Muscle of leg (tissue), 3 donors: ENCODE measurements at regions not wholly inside any gene's neighbourhood (a gene's known extent, or its start where the extent isn't known, plus 50 kb on each side); places are given as distances from the start of the nearest gene placed in this dataset.
A peak's percentile ranks its signal among the peaks of the same experiment; 100 is the strongest.

Experiments
- DNase-seq: peaks from one replicate; pipeline ENCODE4 v3.0.0; 2013
- H3K27ac ChIP-seq: one replicate; pipeline ENCODE4 v1.5.1; 2013; ENCODE audit warnings: mild to moderate bottlenecking, low read length, control low read depth
- H3K27me3 ChIP-seq: one replicate; pipeline ENCODE4 v1.6.1; 2013; ENCODE audit warnings: low read length; ENCODE audit not compliant: control insufficient read depth, insufficient read depth
- H3K36me3 ChIP-seq: one replicate; pipeline ENCODE4 v1.6.1; 2013; ENCODE audit warnings: low read length; ENCODE audit not compliant: control insufficient read depth, insufficient read depth
- H3K4me1 ChIP-seq: one replicate; pipeline ENCODE4 v1.6.1; 2013; ENCODE audit warnings: low read length; ENCODE audit not compliant: control insufficient read depth, insufficient read depth
- H3K4me3 ChIP-seq: one replicate; pipeline ENCODE4 v1.5.1; 2013; ENCODE audit warnings: low read length, control low read depth
- H3K9me3 ChIP-seq: replicated peaks from 2 replicates; pipeline ENCODE4 v1.6.1; 2013; ENCODE audit warnings: low read depth, low read length; ENCODE audit not compliant: control insufficient read depth
- WGBS: methylation state at CpG from one replicate; pipeline ENCODE4 v1.1.5; 2013; ENCODE audit warnings: missing lambda C conversion rate; ENCODE audit not compliant: insufficient coverage; 5-methylcytosine and 5-hydroxymethylcytosine counted together

DNA sequence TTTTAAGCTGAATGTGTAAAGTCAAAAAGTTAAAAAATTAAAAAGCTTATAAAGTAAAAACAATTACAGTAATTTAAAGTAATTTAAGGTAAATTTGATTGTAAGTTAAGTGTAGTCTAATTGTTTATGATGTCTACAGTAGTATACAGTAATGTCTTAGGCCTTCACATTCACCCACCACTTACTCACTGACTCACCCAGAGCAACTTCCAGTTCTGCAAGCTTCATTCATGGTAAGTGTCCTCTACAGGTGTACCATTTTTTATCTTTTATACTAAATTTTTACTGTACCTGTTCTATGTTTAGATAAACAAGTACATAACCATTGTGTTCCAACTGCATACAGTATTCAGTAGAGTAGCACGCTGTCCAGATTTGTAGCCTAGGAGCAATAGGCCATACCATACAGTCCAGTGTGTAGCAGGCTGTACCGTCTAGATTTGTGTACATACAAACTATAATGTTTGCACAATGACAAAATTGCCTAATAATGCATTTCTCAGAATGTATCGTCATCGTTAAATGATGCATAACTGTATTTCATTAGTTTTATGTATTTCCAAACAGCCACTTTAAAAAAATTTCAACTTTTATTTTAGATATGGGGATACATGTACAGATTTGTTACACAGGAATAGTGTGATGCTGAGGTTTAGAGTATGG lies 319.3 kb downstream of the DYSF start:
- H3K27ac ChIP-seq: no peak overlapping the region
- no peak for DNase-seq
- no peak overlapping the region for H3K4me3 ChIP-seq
- H3K36me3 ChIP-seq: no peaks in the 10 kb centered on the region
- no peaks in the 10 kb centered on the region for H3K27me3 ChIP-seq
- no CpG with 5 or more reads among the region's 4 CpGs for WGBS
- H3K9me3 ChIP-seq: peaks cover 6% of the 10 kb centered on the region
- no peaks in the 10 kb centered on the region for H3K4me1 ChIP-seq

DNA sequence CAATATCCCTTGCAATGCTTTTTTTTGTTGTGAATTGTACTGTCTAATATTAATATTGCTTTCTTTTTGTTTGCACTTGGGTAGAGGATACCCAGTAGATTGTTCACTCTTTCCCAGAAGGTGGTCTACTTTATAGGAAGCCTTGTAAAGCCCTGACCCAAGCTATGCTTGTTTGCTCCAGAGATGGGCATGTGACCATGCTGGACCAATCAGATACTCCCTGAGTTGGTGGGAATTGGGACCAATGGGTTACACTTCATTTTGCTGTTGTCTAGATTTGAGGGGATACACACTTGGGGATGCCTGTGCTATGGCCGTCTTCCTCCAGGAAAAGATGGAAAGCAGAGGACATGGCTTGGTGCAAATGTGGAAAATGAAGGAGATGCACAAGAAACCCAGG lies 314.3 kb downstream of the DYSF start:
- peaks cover 3% of the 10 kb centered on the region for H3K9me3 ChIP-seq
- H3K4me1 ChIP-seq: no peaks in the 10 kb centered on the region
- no peak overlapping the region for H3K4me3 ChIP-seq
- no peak for DNase-seq
- 79% methylated on average over 1 of the region's 1 CpG for WGBS
- H3K27ac ChIP-seq: no peak overlapping the region
- H3K27me3 ChIP-seq: no peaks in the 10 kb centered on the region
- H3K36me3 ChIP-seq: no peaks in the 10 kb centered on the region

DNA sequence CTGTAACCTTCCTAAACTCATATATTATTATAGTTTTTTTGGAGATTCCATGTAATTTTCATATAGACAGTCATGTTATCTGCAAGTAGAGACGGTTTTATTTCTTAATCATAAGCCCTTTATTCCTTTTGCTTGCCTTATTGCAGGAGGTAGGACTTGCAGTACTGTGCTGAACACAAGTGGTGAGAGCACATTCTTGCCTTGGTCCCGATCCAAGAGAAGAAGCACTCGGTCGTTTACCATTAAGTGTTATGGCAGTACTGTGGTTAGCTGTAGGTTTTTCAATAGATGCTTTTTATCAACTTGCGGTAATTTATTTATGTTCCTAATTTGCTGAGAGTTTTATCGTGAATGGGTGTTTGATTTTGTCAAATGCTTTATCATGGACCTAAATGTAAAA lies 305.7 kb downstream of the DYSF start:
- Histone ChIP-seq H3K4me1 (no peaks in the 10 kb centered on the region), H3K4me3 (no peak overlapping the region), H3K27me3 (no peaks in the 10 kb centered on the region), H3K27ac (no peak overlapping the region), H3K9me3 (no peaks in the 10 kb centered on the region), H3K36me3 (no peaks in the 10 kb centered on the region)
- no CpG with 5 or more reads among the region's 6 CpGs for WGBS
- DNase-seq: no peak

DNA sequence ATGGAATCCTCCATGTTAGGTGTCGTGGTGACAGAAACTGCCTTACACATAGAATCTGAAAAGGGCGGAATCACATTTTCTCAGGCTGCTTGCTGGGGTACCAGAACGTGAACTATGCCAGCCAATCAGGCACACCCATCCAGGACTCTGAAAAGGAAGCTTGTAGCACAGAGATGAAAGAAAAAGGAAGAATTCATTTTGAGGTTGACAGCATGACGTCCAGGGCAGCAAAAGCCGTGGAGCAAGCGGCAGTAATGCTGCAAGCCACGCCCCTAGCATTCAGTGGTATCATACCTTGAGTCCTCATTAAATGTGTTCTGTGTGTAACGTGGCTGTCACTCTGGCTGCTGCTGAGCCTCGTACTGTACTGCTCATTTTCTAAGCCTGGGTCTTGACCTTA lies 304.0 kb downstream of the DYSF start:
- no peak for DNase-seq
- 70% methylated on average over 5 of the region's 9 CpGs for WGBS
- Histone ChIP-seq H3K4me1 (no peaks in the 10 kb centered on the region), H3K4me3 (no peak overlapping the region), H3K27ac (no peak overlapping the region), H3K36me3 (no peaks in the 10 kb centered on the region), H3K27me3 (no peaks in the 10 kb centered on the region), H3K9me3 (no peaks in the 10 kb centered on the region)

DNA sequence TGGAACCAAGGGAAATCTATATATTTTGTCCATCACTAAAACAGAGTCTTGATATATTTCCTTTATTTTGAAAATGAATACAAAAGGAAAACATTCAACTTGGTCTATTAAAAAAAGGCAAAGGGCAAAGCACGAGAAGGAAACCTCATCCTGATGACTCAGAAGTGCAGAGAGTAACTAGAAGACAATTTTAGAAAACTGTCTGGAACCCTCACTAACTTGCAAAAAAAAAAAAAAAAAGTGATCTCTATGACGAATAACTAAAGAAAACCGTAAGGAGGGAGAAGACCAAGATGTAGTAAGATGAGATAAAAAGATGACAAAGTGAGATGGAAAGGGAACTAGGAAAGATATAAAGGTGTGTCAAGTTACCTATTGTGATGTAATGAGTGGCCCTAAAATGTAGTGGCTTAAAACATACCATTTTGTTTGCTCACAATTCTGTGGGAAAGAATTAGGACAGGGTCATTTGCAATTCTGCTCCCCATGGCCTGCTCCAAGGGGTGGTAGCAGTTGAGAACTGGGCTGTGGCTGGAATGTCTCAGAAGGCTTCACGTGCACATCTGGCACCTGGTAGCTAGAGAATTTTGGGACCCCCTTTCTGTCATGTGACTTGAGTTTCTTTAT lies 303.0 kb downstream of the DYSF start:
- Histone ChIP-seq H3K36me3 (no peaks in the 10 kb centered on the region), H3K4me3 (no peak overlapping the region), H3K9me3 (no peaks in the 10 kb centered on the region), H3K27me3 (no peaks in the 10 kb centered on the region), H3K27ac (no peak overlapping the region), H3K4me1 (no peaks in the 10 kb centered on the region)
- WGBS: 80% methylated on average over 1 of the region's 4 CpGs
- DNase-seq: no peak

DNA sequence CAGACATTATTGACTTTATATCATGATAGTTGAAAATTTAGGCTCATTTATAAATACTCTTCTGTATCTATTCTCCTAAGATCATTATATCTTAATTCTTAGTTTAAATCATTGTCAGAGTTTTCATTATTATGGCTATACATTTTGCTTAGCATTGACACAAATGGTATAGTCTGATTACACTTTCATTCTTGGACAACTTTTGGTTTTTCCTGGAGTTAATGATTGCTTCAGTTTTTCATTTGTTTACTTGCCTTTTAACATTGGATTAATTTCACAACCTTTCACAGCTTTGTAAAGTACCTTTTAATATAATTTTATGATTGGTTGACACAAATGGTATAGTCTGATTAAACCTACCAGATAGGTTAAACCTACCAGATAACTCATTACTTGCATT lies 298.2 kb downstream of the DYSF start:
- no peak overlapping the region for H3K4me3 ChIP-seq
- no peaks in the 10 kb centered on the region for H3K9me3 ChIP-seq
- H3K27ac ChIP-seq: no peak overlapping the region
- no peaks in the 10 kb centered on the region for H3K36me3 ChIP-seq
- H3K4me1 ChIP-seq: peaks cover 17% of the 10 kb centered on the region
- H3K27me3 ChIP-seq: no peaks in the 10 kb centered on the region
- no peak for DNase-seq

DNA sequence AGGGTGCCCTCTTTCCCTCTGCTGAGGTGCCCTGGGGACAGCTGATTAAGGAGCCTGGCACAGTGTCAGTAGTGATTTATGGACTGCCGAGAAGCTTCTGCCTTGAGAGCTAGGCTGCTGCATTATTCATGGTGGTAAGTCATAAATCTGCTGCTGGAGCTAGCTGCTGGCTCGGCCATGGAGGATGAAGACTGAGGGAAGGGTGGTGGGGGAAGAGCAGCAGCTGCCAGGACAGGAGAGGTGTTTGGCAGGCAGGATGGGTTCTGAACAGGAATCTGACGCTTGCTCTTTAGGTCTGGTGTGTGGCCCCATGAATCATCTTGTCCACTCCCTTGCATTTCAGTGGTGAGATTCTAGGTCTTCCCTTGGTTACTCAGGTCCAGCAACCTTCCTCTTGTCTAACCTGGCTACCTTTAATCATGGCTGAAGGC lies 296.3 kb downstream of the DYSF start:
- peak; percentile 54 for DNase-seq
- Histone ChIP-seq H3K27me3 (no peaks in the 10 kb centered on the region), H3K36me3 (no peaks in the 10 kb centered on the region), H3K4me1 (peaks cover 23% of the 10 kb centered on the region), H3K27ac (no peak overlapping the region), H3K4me3 (no peak overlapping the region), H3K9me3 (no peaks in the 10 kb centered on the region)
- 25% methylated on average over 3 of the region's 3 CpGs for WGBS

DNA sequence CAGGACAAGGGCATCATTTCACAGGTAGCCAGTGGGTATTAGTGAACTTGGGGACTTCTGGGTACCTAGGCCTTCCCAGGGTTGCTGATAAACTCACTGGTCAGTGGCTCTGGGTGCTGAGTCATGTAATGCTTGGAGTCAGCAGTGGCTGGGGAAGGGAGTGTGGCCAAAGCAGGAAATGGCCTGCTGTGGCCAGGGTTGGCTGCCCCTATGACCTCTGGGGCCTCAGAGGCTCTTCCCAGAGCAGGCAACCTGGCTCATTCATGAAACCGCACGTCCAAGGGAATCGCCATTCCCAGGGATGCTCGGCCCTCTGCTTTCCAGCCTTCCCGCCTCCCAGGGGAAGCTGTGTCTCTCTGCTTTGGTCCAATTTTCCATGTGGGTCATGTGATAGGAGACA lies 294.9 kb downstream of the DYSF start:
- 74% methylated on average over 4 of the region's 5 CpGs for WGBS

DNA sequence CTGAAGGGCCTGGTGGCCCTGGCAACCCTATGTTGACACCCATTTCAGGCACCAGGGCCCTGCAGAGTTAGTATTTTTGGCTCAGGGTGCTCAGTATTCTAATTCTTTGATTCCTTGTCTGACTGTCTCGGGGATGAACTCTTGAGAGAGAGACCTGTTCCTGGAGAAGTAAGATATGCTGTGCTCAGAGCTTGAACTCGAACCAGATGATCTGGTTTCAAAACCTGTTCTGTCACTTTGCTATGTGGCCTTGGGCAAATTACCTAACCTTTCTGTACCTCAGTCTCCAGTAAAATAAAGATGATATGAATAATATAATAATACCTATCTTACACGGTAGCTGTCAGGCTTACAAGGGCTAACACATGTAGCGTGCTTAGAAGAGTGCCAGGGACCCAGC lies 294.2 kb downstream of the DYSF start:
- peaks cover 36% of the 10 kb centered on the region for H3K4me1 ChIP-seq
- no CpG with 5 or more reads among the region's 4 CpGs for WGBS
- peaks cover 2% of the 10 kb centered on the region for H3K27me3 ChIP-seq
- peaks cover 1% of the 10 kb centered on the region for H3K9me3 ChIP-seq
- H3K4me3 ChIP-seq: no peak overlapping the region
- DNase-seq: no peak
- no peaks in the 10 kb centered on the region for H3K36me3 ChIP-seq
- no peak overlapping the region for H3K27ac ChIP-seq

More for the DNA sequence above, 294.9 kb downstream of the DYSF start:
- no peaks in the 10 kb centered on the region for H3K27me3 ChIP-seq
- H3K36me3 ChIP-seq: no peaks in the 10 kb centered on the region
- no peak overlapping the region for H3K4me3 ChIP-seq
- H3K27ac ChIP-seq: no peak overlapping the region
- DNase-seq: peak; percentile 40
- peaks cover 34% of the 10 kb centered on the region for H3K4me1 ChIP-seq
- H3K9me3 ChIP-seq: no peaks in the 10 kb centered on the region

DNA sequence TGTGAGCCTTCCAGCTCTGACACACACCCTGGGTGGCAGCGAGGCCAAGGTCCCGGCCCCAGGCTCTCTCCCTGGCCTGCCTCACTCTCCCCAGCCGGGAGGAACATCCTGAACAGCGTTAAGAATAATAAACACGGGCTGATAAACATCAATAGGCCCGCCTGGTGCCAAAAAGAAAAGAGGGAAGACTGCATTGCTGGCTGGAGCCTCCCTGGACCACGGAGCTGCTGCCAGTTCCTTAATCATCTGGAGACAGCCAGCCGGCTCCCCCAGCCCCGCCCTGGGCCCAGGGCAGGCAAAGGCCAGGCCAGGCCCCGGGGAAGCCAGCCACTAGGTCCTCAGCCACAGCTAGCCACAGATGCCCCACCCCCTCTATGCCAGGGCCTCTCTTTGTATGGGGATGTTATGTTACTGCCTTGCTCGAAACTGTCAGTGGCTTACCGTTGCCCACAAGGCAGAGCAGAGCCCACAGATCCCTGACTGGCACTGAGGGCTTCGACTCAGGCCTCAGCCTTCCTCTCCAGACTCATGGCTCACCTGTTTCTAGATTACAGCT lies 293.7 kb downstream of the DYSF start:
- Histone ChIP-seq H3K27ac (no peak overlapping the region), H3K4me3 (no peak overlapping the region), H3K9me3 (peaks cover 4% of the 10 kb centered on the region), H3K4me1 (peaks cover 36% of the 10 kb centered on the region), H3K27me3 (peaks cover 2% of the 10 kb centered on the region), H3K36me3 (no peaks in the 10 kb centered on the region)
- WGBS: 46% methylated on average over 7 of the region's 13 CpGs
- DNase-seq: no peak
